Nephron (organoid): ENCODE measurements at regions not wholly inside any gene's neighbourhood (a gene's known extent, or its start where the extent isn't known, plus 50 kb on each side); places are given as distances from the start of the nearest gene placed in this dataset.

ENCODE experiments used
- H3K27ac Mint-ChIP-seq, 3 experiments: 2 replicates each; pipeline ENCODE4 v1.8.0; 2020; ENCODE audit warnings: mixed read lengths in 3 of 3, mild to moderate bottlenecking in 2 of 3, moderate library complexity in 1 of 3
- H3K27me3 Mint-ChIP-seq: 2 replicates; pipeline ENCODE4 v1.8.0; 2021; ENCODE audit warnings: low read depth, mild to moderate bottlenecking, moderate library complexity, mixed read lengths
- H3K36me3 Mint-ChIP-seq: 2 replicates; pipeline ENCODE4 v1.8.0; 2020; ENCODE audit warnings: low read depth, mixed read lengths
- H3K4me1 Mint-ChIP-seq: 2 replicates; pipeline ENCODE4 v1.8.0; 2020; ENCODE audit warnings: mixed read lengths
- H3K4me3 Mint-ChIP-seq, 3 experiments: 2 replicates each; pipeline ENCODE4 v1.8.0; 2020; ENCODE audit warnings: mild to moderate bottlenecking in 3 of 3, mixed read lengths in 3 of 3, moderate library complexity in 2 of 3
- H3K9me3 Mint-ChIP-seq: 2 replicates; pipeline ENCODE4 v1.8.0; 2020; ENCODE audit warnings: mixed read lengths
- TF ChIP-seq, protein P1 (sequence below), 3 experiments: fragments of 200-600 bp; sonication (generic); IDR thresholded peaks; one replicate each; pipeline ENCODE4 v1.5.0; 2021; ENCODE audit warnings: antibody characterized with exemption in 3 of 3; ENCODE audit not compliant: unreplicated experiment in 3 of 3

DNA sequence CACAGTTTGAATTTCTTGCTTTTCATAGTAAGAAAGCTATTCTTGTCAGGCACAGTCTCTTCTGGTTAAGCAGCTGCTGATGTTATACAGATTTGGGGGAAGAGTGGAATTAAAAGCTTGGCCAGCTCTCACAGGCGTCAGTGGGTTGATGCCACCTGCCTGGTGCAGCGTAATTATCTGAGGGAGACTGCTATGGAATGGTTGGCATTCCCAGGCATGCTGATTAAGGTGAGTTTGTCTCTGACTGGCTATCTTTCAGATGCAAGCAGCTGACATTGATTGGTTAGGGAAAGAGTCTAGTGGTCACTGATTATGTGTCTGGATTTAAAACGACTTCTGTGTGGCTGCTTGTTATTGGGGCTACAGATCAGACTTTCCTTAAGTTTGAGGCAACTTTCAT is 948.4 kb downstream of the UQCRFS1 start:
- no peaks in the 10 kb centered on the region for H3K27me3 Mint-ChIP-seq
- no peak overlapping the region for H3K27ac Mint-ChIP-seq
- no peak overlapping the region for H3K4me3 Mint-ChIP-seq
- peaks cover 4% of the 10 kb centered on the region for H3K4me1 Mint-ChIP-seq
- H3K9me3 Mint-ChIP-seq, result peaks cover 3% of the 10 kb centered on the region
- no peaks in the 10 kb centered on the region for H3K36me3 Mint-ChIP-seq
- TF ChIP-seq, protein P1, sequence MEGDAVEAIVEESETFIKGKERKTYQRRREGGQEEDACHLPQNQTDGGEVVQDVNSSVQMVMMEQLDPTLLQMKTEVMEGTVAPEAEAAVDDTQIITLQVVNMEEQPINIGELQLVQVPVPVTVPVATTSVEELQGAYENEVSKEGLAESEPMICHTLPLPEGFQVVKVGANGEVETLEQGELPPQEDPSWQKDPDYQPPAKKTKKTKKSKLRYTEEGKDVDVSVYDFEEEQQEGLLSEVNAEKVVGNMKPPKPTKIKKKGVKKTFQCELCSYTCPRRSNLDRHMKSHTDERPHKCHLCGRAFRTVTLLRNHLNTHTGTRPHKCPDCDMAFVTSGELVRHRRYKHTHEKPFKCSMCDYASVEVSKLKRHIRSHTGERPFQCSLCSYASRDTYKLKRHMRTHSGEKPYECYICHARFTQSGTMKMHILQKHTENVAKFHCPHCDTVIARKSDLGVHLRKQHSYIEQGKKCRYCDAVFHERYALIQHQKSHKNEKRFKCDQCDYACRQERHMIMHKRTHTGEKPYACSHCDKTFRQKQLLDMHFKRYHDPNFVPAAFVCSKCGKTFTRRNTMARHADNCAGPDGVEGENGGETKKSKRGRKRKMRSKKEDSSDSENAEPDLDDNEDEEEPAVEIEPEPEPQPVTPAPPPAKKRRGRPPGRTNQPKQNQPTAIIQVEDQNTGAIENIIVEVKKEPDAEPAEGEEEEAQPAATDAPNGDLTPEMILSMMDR (IDR thresholded peaks at IDR 0.05; ENCODE audit: unreplicated experiment in 3 of 3), result no peak

DNA sequence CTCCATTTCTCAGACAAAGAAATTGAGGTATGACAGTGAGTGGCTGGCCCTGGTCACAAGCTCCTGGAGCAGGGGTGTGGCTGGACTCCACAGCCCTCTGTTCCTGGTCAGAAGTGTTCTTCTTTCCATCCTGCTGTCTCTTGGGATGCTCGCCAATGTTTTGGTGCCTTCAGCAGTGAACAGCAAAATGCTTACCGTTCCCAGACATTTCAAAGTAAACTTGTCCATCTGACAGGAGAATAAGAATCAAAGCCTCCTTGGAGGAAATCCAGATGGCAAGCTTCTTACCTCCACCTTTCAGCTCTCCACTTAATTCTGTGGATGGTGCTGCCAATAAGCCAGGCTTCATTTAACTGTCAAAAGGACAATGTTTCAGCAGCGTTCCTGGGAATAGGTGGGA is 954.1 kb downstream of the UQCRFS1 start:
- Mint-ChIP-seq H3K4me1 (no peaks in the 10 kb centered on the region), H3K9me3 (peaks cover 5% of the 10 kb centered on the region), H3K27ac (no peak overlapping the region), H3K36me3 (no peaks in the 10 kb centered on the region), H3K4me3 (no peak overlapping the region), H3K27me3 (peaks cover 17% of the 10 kb centered on the region)
- TF ChIP-seq, protein P1 (IDR thresholded peaks at IDR 0.05; ENCODE audit: unreplicated experiment in 3 of 3), result no peak

DNA sequence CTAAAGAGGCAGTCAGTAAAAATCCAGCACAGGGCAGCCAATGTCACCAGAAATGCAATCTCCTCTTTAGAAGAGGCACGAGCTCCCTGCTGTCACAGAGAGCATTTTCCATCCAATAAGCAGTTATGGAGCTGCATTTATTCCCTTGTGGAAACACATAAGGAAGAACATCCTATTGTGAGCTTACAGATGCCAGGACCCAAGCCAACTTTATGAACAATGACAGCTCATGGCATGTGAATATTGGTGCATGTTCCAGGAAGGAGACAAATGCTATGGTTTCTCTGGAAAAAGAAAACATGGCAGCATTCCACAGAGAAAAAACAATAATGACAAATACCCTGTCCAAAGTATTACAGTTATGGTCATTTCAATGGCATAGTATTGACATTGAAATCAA is 955.6 kb downstream of the UQCRFS1 start:
- no peak overlapping the region for H3K4me3 Mint-ChIP-seq
- H3K4me1 Mint-ChIP-seq, result no peaks in the 10 kb centered on the region
- H3K27me3 Mint-ChIP-seq, result peaks cover 17% of the 10 kb centered on the region
- no peaks in the 10 kb centered on the region for H3K36me3 Mint-ChIP-seq
- TF ChIP-seq, protein P1 (IDR thresholded peaks at IDR 0.05; ENCODE audit: unreplicated experiment in 3 of 3), result no peak
- peaks cover 2% of the 10 kb centered on the region for H3K9me3 Mint-ChIP-seq
- H3K27ac Mint-ChIP-seq, result no peak overlapping the region

DNA sequence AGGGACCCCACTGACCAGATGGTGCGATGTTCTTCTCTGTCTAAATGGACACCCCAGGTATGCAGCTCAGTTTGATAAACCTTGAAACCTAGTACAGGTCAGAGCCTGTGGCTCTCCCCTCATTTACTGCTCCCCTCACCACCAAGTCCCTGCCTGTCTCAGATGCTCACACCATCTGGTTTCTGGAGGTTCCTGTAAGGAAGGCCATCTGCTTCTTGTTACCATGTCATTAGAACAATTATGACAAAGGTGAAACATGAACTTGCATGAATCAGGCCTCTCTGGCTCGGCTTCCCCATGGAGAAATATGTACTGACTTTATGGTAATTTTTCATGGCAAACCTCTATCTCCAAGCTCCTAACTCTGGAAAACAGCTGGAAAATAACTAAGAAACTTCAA is 965.7 kb downstream of the UQCRFS1 start:
- H3K27ac Mint-ChIP-seq, result peak overlapping the region in 1 of 3 experiments; percentile 47
- H3K36me3 Mint-ChIP-seq, result no peaks in the 10 kb centered on the region
- no peaks in the 10 kb centered on the region for H3K9me3 Mint-ChIP-seq
- H3K4me1 Mint-ChIP-seq, result no peaks in the 10 kb centered on the region
- H3K4me3 Mint-ChIP-seq, result no peak overlapping the region
- peaks cover 10% of the 10 kb centered on the region for H3K27me3 Mint-ChIP-seq
- TF ChIP-seq, protein P1 (IDR thresholded peaks at IDR 0.05; ENCODE audit: unreplicated experiment in 3 of 3), result no peak

DNA sequence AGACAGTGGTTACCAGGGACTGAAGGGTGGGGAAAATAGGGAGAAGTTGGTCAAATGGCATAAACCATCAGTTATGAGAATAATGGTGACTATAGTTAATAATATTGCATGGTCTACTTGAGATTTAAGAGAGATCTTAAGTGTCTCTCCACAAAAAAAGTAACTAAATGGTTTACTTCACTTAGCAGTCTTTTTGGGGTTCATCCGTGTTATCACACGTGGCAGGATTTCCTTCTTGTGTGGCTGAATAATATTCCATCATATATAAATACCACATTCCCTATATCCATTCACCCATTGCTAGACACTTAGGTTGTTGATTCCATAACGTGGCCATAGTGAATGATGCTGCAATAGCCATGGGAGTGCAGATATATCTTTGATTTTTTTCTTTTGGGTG is 967.0 kb downstream of the UQCRFS1 start:
- H3K4me1 Mint-ChIP-seq, result no peaks in the 10 kb centered on the region
- no peak overlapping the region for H3K4me3 Mint-ChIP-seq
- H3K9me3 Mint-ChIP-seq, result no peaks in the 10 kb centered on the region
- H3K36me3 Mint-ChIP-seq, result no peaks in the 10 kb centered on the region
- no peak overlapping the region for H3K27ac Mint-ChIP-seq
- H3K27me3 Mint-ChIP-seq, result peaks cover 11% of the 10 kb centered on the region
- TF ChIP-seq, protein P1 (IDR thresholded peaks at IDR 0.05; ENCODE audit: unreplicated experiment in 3 of 3), result no peak

DNA sequence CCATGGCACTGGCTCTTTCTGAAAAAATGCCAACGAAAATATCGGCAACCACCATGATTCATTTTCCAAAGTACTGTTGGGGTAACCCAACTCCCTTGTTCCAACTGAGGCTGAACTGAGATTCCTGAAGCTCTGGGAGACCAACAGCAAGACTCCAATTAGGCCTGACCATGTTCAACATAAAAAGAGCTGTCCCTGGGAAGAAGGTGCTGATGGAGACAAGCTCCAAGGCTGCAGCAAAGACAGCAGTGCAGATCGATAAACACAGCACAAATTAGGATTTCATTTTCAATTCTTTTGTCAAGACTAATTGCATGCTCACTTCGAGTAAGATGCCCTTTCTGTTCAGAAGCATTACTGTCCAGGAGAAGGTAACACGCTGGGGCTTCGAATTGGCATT is 968.0 kb downstream of the UQCRFS1 start:
- Mint-ChIP-seq H3K27me3 (peaks cover 19% of the 10 kb centered on the region), H3K4me3 (no peak overlapping the region), H3K9me3 (no peaks in the 10 kb centered on the region), H3K36me3 (no peaks in the 10 kb centered on the region), H3K27ac (no peak overlapping the region), H3K4me1 (no peaks in the 10 kb centered on the region)
- TF ChIP-seq, protein P1 (IDR thresholded peaks at IDR 0.05; ENCODE audit: unreplicated experiment in 3 of 3), result no peak
